GM12873 (cell line): ENCODE measurements at regions not wholly inside any gene's neighbourhood (a gene's known extent, or its start where the extent isn't known, plus 50 kb on each side); places are given as distances from the start of the nearest gene placed in this dataset.

Source experiments
- TF ChIP-seq, protein P1 (sequence below): IDR thresholded peaks from 2 replicates; pipeline ENCODE4 v1.5.1; 2012; ENCODE audit warnings: low read depth, mild to moderate bottlenecking, moderate library complexity, low read length, control low read depth; ENCODE audit not compliant: insufficient read depth; ENCODE audit errors: missing control alignments

DNA sequence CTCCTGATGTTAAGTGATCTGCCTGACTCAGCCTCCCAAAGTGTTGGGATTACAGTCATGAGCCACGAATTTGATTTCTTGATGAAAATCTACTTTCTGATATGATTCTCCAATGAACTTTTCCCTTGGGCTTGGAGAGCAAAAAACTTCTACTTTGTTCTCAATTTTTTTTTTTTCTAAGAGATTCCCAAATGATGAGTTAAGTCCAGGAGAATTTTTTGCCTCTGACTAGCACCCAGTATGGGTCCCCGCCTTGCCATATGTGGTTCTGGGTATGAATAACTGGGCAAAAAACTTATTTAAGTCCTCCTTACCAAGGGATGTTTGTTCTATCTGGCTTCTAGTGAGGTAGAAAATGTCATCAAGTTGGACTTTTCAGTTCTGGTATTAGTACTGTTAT is 147.9 kb upstream of the LYZL1 start:
- TF ChIP-seq, protein P1, sequence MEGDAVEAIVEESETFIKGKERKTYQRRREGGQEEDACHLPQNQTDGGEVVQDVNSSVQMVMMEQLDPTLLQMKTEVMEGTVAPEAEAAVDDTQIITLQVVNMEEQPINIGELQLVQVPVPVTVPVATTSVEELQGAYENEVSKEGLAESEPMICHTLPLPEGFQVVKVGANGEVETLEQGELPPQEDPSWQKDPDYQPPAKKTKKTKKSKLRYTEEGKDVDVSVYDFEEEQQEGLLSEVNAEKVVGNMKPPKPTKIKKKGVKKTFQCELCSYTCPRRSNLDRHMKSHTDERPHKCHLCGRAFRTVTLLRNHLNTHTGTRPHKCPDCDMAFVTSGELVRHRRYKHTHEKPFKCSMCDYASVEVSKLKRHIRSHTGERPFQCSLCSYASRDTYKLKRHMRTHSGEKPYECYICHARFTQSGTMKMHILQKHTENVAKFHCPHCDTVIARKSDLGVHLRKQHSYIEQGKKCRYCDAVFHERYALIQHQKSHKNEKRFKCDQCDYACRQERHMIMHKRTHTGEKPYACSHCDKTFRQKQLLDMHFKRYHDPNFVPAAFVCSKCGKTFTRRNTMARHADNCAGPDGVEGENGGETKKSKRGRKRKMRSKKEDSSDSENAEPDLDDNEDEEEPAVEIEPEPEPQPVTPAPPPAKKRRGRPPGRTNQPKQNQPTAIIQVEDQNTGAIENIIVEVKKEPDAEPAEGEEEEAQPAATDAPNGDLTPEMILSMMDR = no peak

DNA sequence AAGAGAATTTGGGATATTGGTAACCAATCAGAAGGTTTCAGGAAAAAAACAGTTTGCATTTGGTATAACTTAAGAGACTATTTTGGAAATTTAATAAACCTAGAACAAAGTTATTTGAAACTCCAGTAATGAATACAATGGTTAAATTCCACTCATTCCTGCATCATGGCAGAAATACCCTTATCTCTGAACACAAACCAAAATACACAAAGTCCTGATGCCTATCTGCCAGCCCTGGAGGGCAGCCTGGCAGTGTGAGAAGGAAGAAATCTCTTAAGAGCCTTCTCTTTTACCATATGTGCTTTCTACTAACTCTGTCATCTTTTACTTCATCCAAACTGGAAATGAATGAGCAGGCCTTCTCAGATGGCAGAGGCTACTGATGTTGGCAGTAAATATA is 147.1 kb upstream of the LYZL1 start:
- TF ChIP-seq, protein P1 = no peak

DNA sequence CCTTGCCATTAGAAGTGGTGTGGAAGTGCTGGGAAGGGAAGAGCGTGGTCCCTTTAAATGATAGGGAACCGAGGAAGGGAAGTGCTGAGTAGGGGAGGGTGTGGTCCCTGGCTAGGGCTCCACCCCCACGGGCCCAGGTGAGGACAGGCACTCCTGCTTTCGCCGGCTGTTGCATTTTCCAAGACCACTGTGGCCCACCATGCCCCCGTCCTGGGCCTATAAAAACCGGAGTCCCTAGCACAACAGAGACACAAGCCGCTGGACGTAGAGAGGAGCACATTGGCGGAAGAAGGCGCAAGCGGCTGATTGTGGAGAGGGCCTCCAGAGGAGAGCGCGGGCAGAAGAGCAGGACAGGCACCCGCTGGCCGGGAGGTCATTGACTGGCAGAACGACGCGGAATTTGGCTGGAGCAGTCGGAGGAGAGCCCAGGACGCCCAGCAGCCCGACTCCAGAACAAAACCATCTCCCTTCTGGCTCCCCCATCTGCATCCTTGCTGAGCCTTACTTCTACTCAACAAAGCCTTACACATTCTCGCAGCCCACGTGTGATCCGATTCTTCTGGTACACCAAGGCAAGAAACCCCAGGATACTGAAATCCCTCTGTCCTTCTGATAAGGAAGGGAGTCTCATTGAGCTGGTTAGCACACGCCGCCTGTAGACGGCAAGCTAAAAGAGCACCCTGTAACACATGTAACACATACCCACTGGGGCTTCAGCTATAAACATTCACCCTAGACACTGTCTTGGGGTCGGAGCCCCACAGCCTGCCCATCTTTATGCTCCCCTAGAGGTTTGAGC is 146.2 kb upstream of the LYZL1 start:
- TF ChIP-seq, protein P1 = no peak

DNA sequence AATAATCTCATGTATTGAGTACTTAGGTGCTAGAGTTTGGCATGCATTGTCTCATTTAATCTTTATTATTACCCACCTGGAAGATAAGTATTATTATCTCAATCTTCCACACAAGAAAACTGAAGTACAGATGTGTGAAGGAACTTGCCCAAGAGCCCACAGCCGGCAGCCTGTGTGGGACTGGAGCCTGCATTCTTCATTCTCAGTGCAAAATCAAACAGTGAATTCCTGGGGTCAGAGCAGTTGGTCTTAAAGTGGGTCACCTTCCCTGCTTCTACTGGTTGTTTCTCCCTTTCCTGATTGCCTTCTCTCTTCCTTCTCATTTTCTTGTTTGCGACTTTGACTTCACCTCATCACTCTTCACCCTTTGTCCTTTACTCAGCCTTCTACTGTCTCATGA is 144.7 kb upstream of the LYZL1 start:
- TF ChIP-seq, protein P1 = no peak

DNA sequence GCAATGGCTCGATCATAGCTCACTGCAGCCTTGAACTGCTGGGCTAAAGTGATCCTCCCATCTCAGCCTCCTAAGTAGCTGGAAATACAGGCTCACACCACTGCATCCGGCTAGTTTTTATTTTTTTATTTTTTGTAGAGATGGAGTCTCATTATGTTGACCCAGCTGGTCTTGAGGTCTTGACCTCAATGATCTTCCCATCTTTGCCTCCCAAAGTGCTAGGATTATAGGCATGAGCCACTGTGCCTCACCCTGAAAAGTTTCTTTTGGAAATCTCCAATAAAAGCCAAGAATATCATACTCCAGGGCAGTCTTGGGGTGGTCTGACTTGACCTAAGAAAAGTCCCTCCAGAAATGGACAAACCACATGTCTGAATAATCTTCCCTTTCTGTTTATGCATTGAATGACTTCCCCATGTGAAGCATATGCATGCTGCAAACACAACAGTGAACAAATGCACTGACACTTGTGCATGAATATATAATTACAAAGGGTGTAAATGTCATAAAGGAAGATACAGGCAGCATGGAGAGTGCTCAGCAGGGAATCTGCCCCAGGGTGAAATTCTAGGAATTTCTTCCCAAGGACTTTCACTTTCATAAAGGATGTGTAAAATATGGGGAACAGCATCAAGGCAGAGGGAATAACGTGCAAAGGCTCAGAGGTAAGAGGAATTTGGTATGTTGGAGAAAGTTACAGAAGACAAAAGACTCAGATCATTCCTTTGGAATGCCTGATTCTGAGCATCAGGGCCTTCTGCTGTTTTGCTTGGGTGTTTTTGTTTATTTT is 142.4 kb upstream of the LYZL1 start:
- TF ChIP-seq, protein P1 = no peak

DNA sequence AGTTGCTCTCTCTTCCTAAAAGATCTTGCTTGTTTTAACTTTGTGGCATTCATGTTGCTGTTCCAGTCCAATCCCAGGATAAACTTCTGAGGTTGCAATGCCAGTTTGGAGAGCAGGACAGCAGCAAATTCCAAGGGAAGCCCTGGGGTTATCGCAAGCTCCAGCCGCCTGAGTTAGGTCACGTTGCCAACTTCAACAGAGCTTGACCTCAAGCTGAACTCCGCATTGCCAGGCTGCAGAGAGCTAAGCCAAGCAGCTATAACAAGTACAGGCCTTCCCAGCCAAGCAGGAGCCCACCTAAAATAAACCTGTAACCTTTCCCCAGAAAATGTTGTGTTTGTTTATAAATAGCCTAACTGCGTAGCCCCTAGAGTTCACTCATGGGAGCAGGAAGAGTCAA is 138.9 kb upstream of the LYZL1 start:
- TF ChIP-seq, protein P1 = no peak

DNA sequence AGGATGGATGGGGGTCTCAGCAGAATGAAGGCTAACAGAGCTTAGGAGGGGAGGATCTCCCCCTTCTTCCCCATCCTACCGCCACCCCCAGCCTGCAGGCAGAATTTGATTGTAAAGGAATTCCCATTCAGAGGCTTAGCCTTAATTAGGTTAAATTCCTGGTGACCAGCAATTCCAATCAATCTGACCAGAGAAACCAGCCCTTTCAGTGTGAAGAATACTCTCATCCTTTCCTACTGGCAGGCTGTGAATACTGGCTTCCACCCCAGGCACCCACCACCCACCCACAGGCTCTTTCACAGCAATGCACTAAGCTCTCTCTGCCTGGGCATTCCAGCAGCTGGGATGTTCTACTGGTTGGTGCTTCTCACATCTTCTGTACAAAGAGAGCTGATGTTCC is 137.9 kb upstream of the LYZL1 start:
- TF ChIP-seq, protein P1 = no peak
